GM12891 (cell line): ENCODE measurements at regions not wholly inside any gene's neighbourhood (a gene's known extent, or its start where the extent isn't known, plus 50 kb on each side); places are given as distances from the start of the nearest gene placed in this dataset.

Experiments used
- POLR2A ChIP-seq: IDR thresholded peaks from 2 replicates; pipeline ENCODE4 v1.6.1; 2011; ENCODE audit warnings: low read depth, low read length, control low read depth
- POLR2AphosphoS5 ChIP-seq: IDR thresholded peaks from 2 replicates; pipeline ENCODE4 v1.6.1; 2011; ENCODE audit warnings: low read depth, low read length, control low read depth

GRCh38 chr2:66641685-66642084 lies 206.8 kb downstream of the MEIS1 start:
- TF ChIP-seq POLR2A = no peak
- no peak for TF ChIP-seq POLR2AphosphoS5
